ENCODE measurements at regions not wholly inside any gene's neighbourhood (a gene's known extent, or its start where the extent isn't known, plus 50 kb on each side); places are given as distances from the start of the nearest gene placed in this dataset.

GRCh38 chr5:136458481-136458880 lies 93.1 kb upstream of the TRPC7 start:
- no peak for TF ChIP-seq CTCF (IDR thresholded peaks at IDR 0.05)
- TF ChIP-seq ZFX (IDR thresholded peaks at IDR 0.05; ENCODE audit: borderline replicate concordance), result no peak

All from 22Rv1 (cell line).